Ascending aorta (tissue), 2 donors: ENCODE measurements at regions not wholly inside any gene's neighbourhood (a gene's known extent, or its start where the extent isn't known, plus 50 kb on each side); places are given as distances from the start of the nearest gene placed in this dataset.

Experiments used
- DNase-seq, 2 donors: peaks; one replicate each; pipeline ENCODE4 v3.0.0-alpha.2; 2019; ENCODE audit warnings: low spot score in 2 of 2
- H3K27ac ChIP-seq, 2 donors: fragments of 200-600 bp; sonication (generic); one replicate each; pipeline ENCODE4 v1.5.1; 2016 to 2017; ENCODE audit warnings: mild to moderate bottlenecking in 1 of 2
- H3K27me3 ChIP-seq: fragments of 200-600 bp; sonication (generic); one replicate; pipeline ENCODE4 v1.5.1; 2017
- H3K36me3 ChIP-seq, 2 donors: fragments of 200-600 bp; sonication (generic); one replicate each; pipeline ENCODE4 v1.5.1; 2016
- H3K4me1 ChIP-seq, 2 donors: fragments of 200-600 bp; sonication (generic); one replicate each; pipeline ENCODE4 v1.5.1; 2016 to 2017; ENCODE audit warnings: mild to moderate bottlenecking in 1 of 2
- H3K4me3 ChIP-seq, 2 donors: fragments of 200-600 bp; sonication (generic); one replicate each; pipeline ENCODE4 v1.5.1; 2016 to 2017; ENCODE audit warnings: mild to moderate bottlenecking in 1 of 2
- H3K9me3 ChIP-seq, 2 donors: fragments of 200-600 bp; sonication (generic); one replicate each; pipeline ENCODE4 v1.5.1; 2016
- CTCF ChIP-seq, 3 experiments: fragments of 200-600 bp in 2 of 3; fragments of 450-650 bp in 1 of 3; sonication (generic) in 2 of 3; IDR thresholded peaks; one replicate each; pipeline ENCODE4 v1.5.1; 2016 to 2019; ENCODE audit warnings: antibody characterized with exemption in 3 of 3, mild to moderate bottlenecking in 1 of 3, moderate library complexity in 1 of 3
- intact Hi-C: fragments of 100-400 bp; cut with DNase I; formaldehyde crosslinking; loops from one replicate; pipeline ENCODE4 v1.15.1; 2023

DNA sequence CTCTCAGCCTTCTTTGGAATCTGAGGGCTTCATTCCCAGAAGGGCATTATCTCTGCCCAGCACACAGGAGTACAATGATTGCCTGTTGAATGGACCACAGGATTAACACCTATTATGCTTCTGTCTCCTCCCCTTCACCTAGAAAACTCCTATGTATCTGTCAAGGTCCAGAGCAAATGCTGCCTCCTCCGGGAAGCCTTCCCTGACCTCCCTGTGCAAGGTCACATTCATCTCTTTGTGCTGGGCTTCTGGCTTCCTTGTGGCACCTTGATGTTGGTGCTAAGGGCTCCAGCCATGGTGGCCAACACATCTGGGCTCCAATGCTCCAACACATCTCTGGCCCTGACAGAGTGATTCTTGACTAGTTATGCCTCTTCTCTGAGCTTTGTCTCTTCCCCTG, 49.9 kb upstream of the ATP2B2 start:
- H3K9me3 ChIP-seq = no peaks in the 10 kb centered on the region
- no peaks in the 10 kb centered on the region for H3K27me3 ChIP-seq
- intact Hi-C loops = no loop called here
- H3K27ac ChIP-seq = no peak overlapping the region
- no peaks in the 10 kb centered on the region for H3K36me3 ChIP-seq
- DNase-seq = peak in 1 of 2 donors; percentile 47
- no peak overlapping the region for H3K4me3 ChIP-seq
- TF ChIP-seq CTCF (IDR thresholded peaks at IDR 0.05) = no peak
- no peaks in the 10 kb centered on the region for H3K4me1 ChIP-seq

DNA sequence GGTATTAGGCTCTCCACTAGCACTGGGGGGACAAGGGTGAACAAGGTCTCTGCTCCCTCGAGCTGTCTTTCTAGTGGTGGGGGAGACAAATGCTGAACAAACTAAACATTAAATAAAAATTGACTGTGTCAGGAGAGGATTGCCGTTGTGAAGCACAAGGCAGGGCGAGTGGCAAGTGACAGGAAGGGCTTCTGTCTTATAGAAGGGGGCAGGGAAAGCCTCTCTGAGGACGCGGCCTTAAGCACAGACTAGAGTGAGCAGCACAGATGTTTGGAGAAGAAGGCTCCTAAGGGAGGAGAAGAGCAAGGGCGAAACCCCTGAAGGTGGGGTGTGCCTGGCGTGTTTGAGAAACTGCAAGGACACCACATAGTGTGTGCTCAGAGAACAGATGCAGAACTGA, 50.9 kb upstream of the ATP2B2 start:
- Histone ChIP-seq H3K4me3 (no peak overlapping the region), H3K36me3 (no peaks in the 10 kb centered on the region), H3K27ac (no peak overlapping the region), H3K4me1 (no peaks in the 10 kb centered on the region), H3K27me3 (no peaks in the 10 kb centered on the region), H3K9me3 (no peaks in the 10 kb centered on the region)
- no peak for TF ChIP-seq CTCF (IDR thresholded peaks at IDR 0.05)
- DNase-seq = peak in 1 of 2 donors; percentile 22
- intact Hi-C loops = no loop called here

DNA sequence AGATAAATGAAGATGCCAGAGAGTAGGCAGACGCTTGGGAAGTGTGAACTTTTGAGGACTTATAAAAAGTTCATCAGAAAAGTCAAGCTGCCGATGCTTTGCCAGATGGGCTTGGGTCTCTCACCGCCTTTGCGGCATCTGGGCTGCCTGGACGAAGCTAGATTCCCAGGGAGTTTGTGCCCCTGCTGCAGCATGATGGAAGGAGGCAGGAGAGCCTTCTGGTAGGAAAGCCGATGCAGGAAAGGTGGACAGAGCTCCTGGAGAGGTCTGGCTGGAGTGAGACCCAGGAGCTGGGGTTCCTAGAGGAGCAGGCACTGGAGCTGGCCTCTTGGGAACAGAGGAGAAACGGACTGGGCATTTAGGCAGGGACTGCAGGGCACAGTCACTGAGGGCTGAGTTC, 51.9 kb upstream of the ATP2B2 start:
- intact Hi-C loops = no loop called here
- Histone ChIP-seq H3K4me1 (no peaks in the 10 kb centered on the region), H3K27ac (no peak overlapping the region), H3K36me3 (no peaks in the 10 kb centered on the region), H3K4me3 (no peak overlapping the region), H3K27me3 (no peaks in the 10 kb centered on the region), H3K9me3 (no peaks in the 10 kb centered on the region)
- DNase-seq = peak in 1 of 2 donors; percentile 5
- TF ChIP-seq CTCF (IDR thresholded peaks at IDR 0.05) = no peak

DNA sequence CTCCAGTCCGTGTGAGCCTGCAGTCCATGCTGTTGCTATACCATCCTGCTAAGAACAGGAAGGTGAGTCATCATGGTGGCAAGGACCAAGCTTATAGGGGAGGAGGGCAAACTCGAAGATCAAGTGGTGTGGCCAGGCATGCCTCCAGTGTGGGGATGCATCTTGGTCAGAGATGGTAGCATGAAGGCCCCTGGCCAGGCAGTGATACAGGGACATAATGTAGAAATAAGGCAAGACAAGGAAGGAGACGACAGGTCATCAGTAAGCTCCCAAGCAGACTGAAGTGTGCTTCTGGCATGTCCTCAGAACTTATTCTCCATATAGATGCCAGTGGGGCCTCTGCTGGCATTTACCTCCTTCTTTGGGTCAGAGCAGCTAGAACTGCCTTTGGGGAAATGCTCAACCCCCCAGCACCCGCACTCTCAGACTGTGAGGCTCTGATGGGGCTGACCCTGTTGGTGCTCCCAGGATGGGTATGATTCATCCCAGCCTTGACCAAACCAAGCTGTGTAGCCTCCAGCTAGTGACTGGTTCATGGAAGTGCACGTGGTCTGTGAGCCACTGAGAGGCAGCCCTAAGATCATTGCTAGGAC, 52.5 kb upstream of the ATP2B2 start:
- intact Hi-C loops = no loop called here
- H3K27me3 ChIP-seq = no peaks in the 10 kb centered on the region
- no peak overlapping the region for H3K27ac ChIP-seq
- H3K4me1 ChIP-seq = no peaks in the 10 kb centered on the region
- H3K9me3 ChIP-seq = no peaks in the 10 kb centered on the region
- TF ChIP-seq CTCF (IDR thresholded peaks at IDR 0.05) = no peak
- no peak for DNase-seq
- no peak overlapping the region for H3K4me3 ChIP-seq
- H3K36me3 ChIP-seq = no peaks in the 10 kb centered on the region

- H3K4me3 ChIP-seq = no peak overlapping the region
- H3K9me3 ChIP-seq = no peaks in the 10 kb centered on the region
- H3K36me3 ChIP-seq = no peaks in the 10 kb centered on the region
- H3K27ac ChIP-seq = no peak overlapping the region
- no peaks in the 10 kb centered on the region for H3K4me1 ChIP-seq
- no peaks in the 10 kb centered on the region for H3K27me3 ChIP-seq
- intact Hi-C loops = no loop called here
- TF ChIP-seq CTCF (IDR thresholded peaks at IDR 0.05) = no peak
- no peak for DNase-seq
Measured at GRCh38 chr3:10558736-10559135, 53.4 kb upstream of the ATP2B2 start.
